ENCODE measurements at regions not wholly inside any gene's neighbourhood (a gene's known extent, or its start where the extent isn't known, plus 50 kb on each side); places are given as distances from the start of the nearest gene placed in this dataset.

- TF ChIP-seq, protein P1, sequence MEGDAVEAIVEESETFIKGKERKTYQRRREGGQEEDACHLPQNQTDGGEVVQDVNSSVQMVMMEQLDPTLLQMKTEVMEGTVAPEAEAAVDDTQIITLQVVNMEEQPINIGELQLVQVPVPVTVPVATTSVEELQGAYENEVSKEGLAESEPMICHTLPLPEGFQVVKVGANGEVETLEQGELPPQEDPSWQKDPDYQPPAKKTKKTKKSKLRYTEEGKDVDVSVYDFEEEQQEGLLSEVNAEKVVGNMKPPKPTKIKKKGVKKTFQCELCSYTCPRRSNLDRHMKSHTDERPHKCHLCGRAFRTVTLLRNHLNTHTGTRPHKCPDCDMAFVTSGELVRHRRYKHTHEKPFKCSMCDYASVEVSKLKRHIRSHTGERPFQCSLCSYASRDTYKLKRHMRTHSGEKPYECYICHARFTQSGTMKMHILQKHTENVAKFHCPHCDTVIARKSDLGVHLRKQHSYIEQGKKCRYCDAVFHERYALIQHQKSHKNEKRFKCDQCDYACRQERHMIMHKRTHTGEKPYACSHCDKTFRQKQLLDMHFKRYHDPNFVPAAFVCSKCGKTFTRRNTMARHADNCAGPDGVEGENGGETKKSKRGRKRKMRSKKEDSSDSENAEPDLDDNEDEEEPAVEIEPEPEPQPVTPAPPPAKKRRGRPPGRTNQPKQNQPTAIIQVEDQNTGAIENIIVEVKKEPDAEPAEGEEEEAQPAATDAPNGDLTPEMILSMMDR (IDR thresholded peaks at IDR 0.05; ENCODE audit: low read length) = no peak
- TF ChIP-seq EZH2 (IDR thresholded peaks at IDR 0.05; ENCODE audit: borderline replicate concordance, low read length) = no peak
Measured at GRCh38 chr9:74041588-74041987, 455.5 kb upstream of the RORB start.
